Stimulated activated CD8-positive, alpha-beta memory T cell treated with anti-CD3 and anti-CD28 coated beads, Interleukin-4, amount 100 ng/mL, for 4 hours (primary cell): ENCODE measurements at regions not wholly inside any gene's neighbourhood (a gene's known extent, or its start where the extent isn't known, plus 50 kb on each side); places are given as distances from the start of the nearest gene placed in this dataset.
"Not testable (repeated sequence)": the region's sequence is repeated elsewhere in the genome, so short reads cannot be mapped to it uniquely, and the experiment has no call there.

ENCODE experiments used
- DNase-seq, 2 donors: peaks; one replicate each; pipeline ENCODE4 v3.0.0-alpha.2; 2020; ENCODE audit warnings: low read depth in 2 of 2, low spot score in 1 of 2

- no peak for DNase-seq
These were observed 434.3 kb downstream of the EFNB2 start for GRCh38 chr13:106101201-106101600.

- DNase-seq, result no peak
These were observed 435.1 kb downstream of the EFNB2 start for GRCh38 chr13:106100171-106100919.

GRCh38 chr13:106099765-106100164, 435.7 kb downstream of the EFNB2 start:
- no peak for DNase-seq

GRCh38 chr13:106098778-106099177, 436.7 kb downstream of the EFNB2 start:
- DNase-seq, result no peak

- DNase-seq, result no peak
These were observed 438.8 kb downstream of the EFNB2 start for GRCh38 chr13:106096661-106097092.

GRCh38 chr13:106095919-106096318, 439.5 kb downstream of the EFNB2 start:
- no peak for DNase-seq

- DNase-seq, result no peak
These were observed 440.1 kb downstream of the EFNB2 start for GRCh38 chr13:106095406-106095805.

- DNase-seq, result no peak
These were observed 445.5 kb downstream of the EFNB2 start for GRCh38 chr13:106090001-106090400.

- no peak for DNase-seq
These were observed 446.0 kb downstream of the EFNB2 start for GRCh38 chr13:106089261-106089980.

GRCh38 chr13:106088085-106088484, 447.4 kb downstream of the EFNB2 start:
- DNase-seq, result no peak

- DNase-seq, result no peak
These were observed 448.3 kb downstream of the EFNB2 start for GRCh38 chr13:106087201-106087600.

GRCh38 chr13:106083620-106084350, 451.7 kb downstream of the EFNB2 start:
- no peak for DNase-seq

- not testable (repeated sequence) for DNase-seq
These were observed 454.2 kb downstream of the EFNB2 start for GRCh38 chr13:106081221-106081620.

- DNase-seq, result no peak
These were observed 457.3 kb downstream of the EFNB2 start for GRCh38 chr13:106078191-106078590.

- DNase-seq, result no peak
These were observed 458.4 kb downstream of the EFNB2 start for GRCh38 chr13:106077017-106077416.

- no peak for DNase-seq
These were observed 463.4 kb downstream of the EFNB2 start for GRCh38 chr13:106072014-106072413.

- no peak for DNase-seq
These were observed 471.7 kb downstream of the EFNB2 start for GRCh38 chr13:106063591-106064313.

- DNase-seq, result no peak
These were observed 473.7 kb downstream of the EFNB2 start for GRCh38 chr13:106061781-106062180.

- no peak for DNase-seq
These were observed 478.6 kb downstream of the EFNB2 start for GRCh38 chr13:106056851-106057250.

GRCh38 chr13:106052200-106052767, 483.2 kb downstream of the EFNB2 start:
- DNase-seq, result no peak

GRCh38 chr13:106049171-106049570, 486.3 kb downstream of the EFNB2 start:
- DNase-seq, result no peak
